HEK293 (cell line): ENCODE measurements at regions not wholly inside any gene's neighbourhood (a gene's known extent, or its start where the extent isn't known, plus 50 kb on each side); places are given as distances from the start of the nearest gene placed in this dataset.

Experiments used
- CTCF ChIA-PET: fragments of 350-600 bp; formaldehyde crosslinking; extraction: SDS; loops from one replicate; lab custom pipeline; 2021; ENCODE audit warnings: antibody characterized with exemption; lab: Yijun Ruan, JAX
- POLR2A ChIA-PET: fragments of 300-600 bp; formaldehyde crosslinking; extraction: SDS; loops from one replicate; lab custom pipeline; 2020; ENCODE audit warnings: antibody characterized with exemption, inconsistent platforms; lab: Yijun Ruan, JAX
- H3K27ac ChIP-seq: fragments of 200-500 bp; sonication (Bioruptor generic); 2 replicates; pipeline ENCODE4 v1.5.1; 2014; ENCODE audit warnings: low read depth, low read length, control low read depth, inconsistent platforms; ENCODE audit errors: extremely low read depth
- H3K36me3 ChIP-seq, 2 experiments: fragments of 200-500 bp in 1 of 2; sonication (Bioruptor generic) in 1 of 2; 1 replicate in 1 of 2; 2 replicates in 1 of 2; pipeline ENCODE4 v1.5.1; 2014 to 2017; ENCODE audit warnings: inconsistent platforms in 2 of 2, low read length in 2 of 2; ENCODE audit not compliant: control insufficient read depth in 2 of 2, insufficient read depth in 1 of 2
- H3K4me1 ChIP-seq: fragments of 200-500 bp; sonication (Bioruptor generic); 2 replicates; pipeline ENCODE4 v1.5.1; 2014; ENCODE audit warnings: mild to moderate bottlenecking, low read length, inconsistent platforms; ENCODE audit not compliant: control insufficient read depth, insufficient read depth
- H3K4me3 ChIP-seq: 2 replicates; pipeline ENCODE4 v1.5.1; 2011; ENCODE audit warnings: low read depth, mild to moderate bottlenecking, control low read depth, low read length, moderate library complexity
- H3K9me3 ChIP-seq: fragments of 200-500 bp; sonication (Bioruptor generic); 2 replicates; pipeline ENCODE4 v1.5.1; 2014; ENCODE audit warnings: low read depth, low read length, inconsistent platforms; ENCODE audit not compliant: control insufficient read depth, insufficient read depth
- FEZF1 ChIP-seq: fragments of 450-650 bp; formaldehyde crosslinking; IDR thresholded peaks from 2 replicates; pipeline ENCODE4 v1.5.1; 2016; ENCODE audit warnings: missing biosample characterization, missing genetic modification characterization
- GLI4 ChIP-seq: fragments of 450-650 bp; formaldehyde crosslinking; IDR thresholded peaks from 2 replicates; pipeline ENCODE4 v1.5.1; 2016; ENCODE audit warnings: missing biosample characterization, missing genetic modification characterization
- GLIS1 ChIP-seq: fragments of 450-650 bp; formaldehyde crosslinking; IDR thresholded peaks from 2 replicates; pipeline ENCODE4 v1.5.1; 2016; ENCODE audit warnings: missing biosample characterization, missing genetic modification characterization
- HOXA7 ChIP-seq: sonication (generic); formaldehyde crosslinking; IDR thresholded peaks from 2 replicates; pipeline ENCODE4 v1.8.1; 2022; ENCODE audit warnings: missing genetic modification reagents, borderline replicate concordance
- KLF1 ChIP-seq: fragments of 450-650 bp; formaldehyde crosslinking; IDR thresholded peaks from 2 replicates; pipeline ENCODE4 v1.5.1; 2016; ENCODE audit warnings: missing biosample characterization, missing genetic modification characterization
- OVOL3 ChIP-seq: fragments of 450-650 bp; formaldehyde crosslinking; IDR thresholded peaks from 2 replicates; pipeline ENCODE4 v1.5.1; 2016; ENCODE audit warnings: missing biosample characterization, missing genetic modification characterization
- PRDM1 ChIP-seq: fragments of 450-650 bp; formaldehyde crosslinking; IDR thresholded peaks from 2 replicates; pipeline ENCODE4; 2016; ENCODE audit warnings: missing biosample characterization, missing genetic modification characterization
- RBAK ChIP-seq: fragments of 450-650 bp; formaldehyde crosslinking; IDR thresholded peaks from 2 replicates; pipeline ENCODE4 v1.5.1; 2016; ENCODE audit warnings: missing biosample characterization, missing genetic modification characterization
- ZBTB1 ChIP-seq: fragments of 450-650 bp; formaldehyde crosslinking; IDR thresholded peaks from 2 replicates; pipeline ENCODE4 v1.5.1; 2016; ENCODE audit warnings: missing biosample characterization, missing genetic modification characterization
- ZBTB48 ChIP-seq: fragments of 450-650 bp; formaldehyde crosslinking; IDR thresholded peaks from 2 replicates; pipeline ENCODE4 v1.5.1; 2016; ENCODE audit warnings: missing biosample characterization, missing genetic modification characterization
- ZFP41 ChIP-seq: fragments of 450-650 bp; formaldehyde crosslinking; IDR thresholded peaks from 2 replicates; pipeline ENCODE4 v1.5.1; 2016; ENCODE audit warnings: missing biosample characterization, missing genetic modification characterization, borderline replicate concordance
- ZIC2 ChIP-seq: fragments of 450-650 bp; formaldehyde crosslinking; IDR thresholded peaks from 2 replicates; pipeline ENCODE4 v1.5.1; 2016; ENCODE audit warnings: missing biosample characterization, missing genetic modification characterization
- ZNF112 ChIP-seq: fragments of 450-650 bp; formaldehyde crosslinking; IDR thresholded peaks from 2 replicates; pipeline ENCODE4 v1.5.0; 2017; ENCODE audit warnings: missing biosample characterization, missing genetic modification characterization
- ZNF114 ChIP-seq: fragments of 450-650 bp; formaldehyde crosslinking; IDR thresholded peaks from 2 replicates; pipeline ENCODE4 v1.5.0; 2017; ENCODE audit warnings: missing biosample characterization, missing genetic modification characterization
- ZNF121 ChIP-seq: fragments of 450-650 bp; formaldehyde crosslinking; IDR thresholded peaks from 2 replicates; pipeline ENCODE4 v1.5.1; 2016; ENCODE audit warnings: missing biosample characterization, missing genetic modification characterization
- ZNF132 ChIP-seq: fragments of 450-650 bp; formaldehyde crosslinking; IDR thresholded peaks from 2 replicates; pipeline ENCODE4 v1.5.1; 2017; ENCODE audit warnings: missing biosample characterization, missing genetic modification characterization, borderline replicate concordance
- ZNF184 ChIP-seq: fragments of 450-650 bp; IDR thresholded peaks from 2 replicates; pipeline ENCODE4 v1.5.1; 2018; ENCODE audit warnings: missing biosample characterization, mild to moderate bottlenecking, missing genetic modification characterization
- ZNF2 ChIP-seq: fragments of 450-650 bp; formaldehyde crosslinking; IDR thresholded peaks from 2 replicates; pipeline ENCODE4 v1.5.1; 2016; ENCODE audit warnings: missing biosample characterization, missing genetic modification characterization
- ZNF211 ChIP-seq: fragments of 450-650 bp; formaldehyde crosslinking; IDR thresholded peaks from 2 replicates; pipeline ENCODE4 v1.5.1; 2016; ENCODE audit warnings: low read depth, missing biosample characterization, missing genetic modification characterization
- ZNF214 ChIP-seq: fragments of 450-650 bp; formaldehyde crosslinking; IDR thresholded peaks from 2 replicates; pipeline ENCODE4 v1.5.1; 2017; ENCODE audit warnings: missing biosample characterization, mild to moderate bottlenecking, missing genetic modification characterization, borderline replicate concordance
- ZNF221 ChIP-seq: fragments of 450-650 bp; formaldehyde crosslinking; IDR thresholded peaks from 2 replicates; pipeline ENCODE4 v1.5.1; 2017; ENCODE audit warnings: missing biosample characterization, missing genetic modification characterization, borderline replicate concordance
- ZNF23 ChIP-seq: fragments of 450-650 bp; formaldehyde crosslinking; IDR thresholded peaks from 2 replicates; pipeline ENCODE4 v1.5.1; 2016; ENCODE audit warnings: missing biosample characterization, missing genetic modification characterization, borderline replicate concordance
- ZNF335 ChIP-seq: fragments of 450-650 bp; formaldehyde crosslinking; conservative IDR thresholded peaks from 2 replicates; pipeline ENCODE4 v1.5.1; 2016; ENCODE audit warnings: missing biosample characterization, missing genetic modification characterization
- ZNF37A ChIP-seq: fragments of 450-650 bp; IDR thresholded peaks from 2 replicates; pipeline ENCODE4 v1.5.1; 2018; ENCODE audit warnings: missing biosample characterization, missing genetic modification characterization
- ZNF391 ChIP-seq: fragments of 450-650 bp; formaldehyde crosslinking; IDR thresholded peaks from 2 replicates; pipeline ENCODE4 v1.5.1; 2016; ENCODE audit warnings: low read depth, missing biosample characterization, missing genetic modification characterization, borderline replicate concordance
- ZNF394 ChIP-seq: fragments of 450-650 bp; formaldehyde crosslinking; IDR thresholded peaks from 2 replicates; pipeline ENCODE4 v1.5.1; 2016; ENCODE audit warnings: missing biosample characterization, missing genetic modification characterization, mild to moderate bottlenecking, moderate library complexity, borderline replicate concordance
- ZNF433 ChIP-seq: fragments of 450-650 bp; formaldehyde crosslinking; IDR thresholded peaks from 2 replicates; pipeline ENCODE4 v1.5.1; 2016; ENCODE audit warnings: missing biosample characterization, missing genetic modification characterization, low read depth
- ZNF473 ChIP-seq: fragments of 450-650 bp; formaldehyde crosslinking; IDR thresholded peaks from 2 replicates; pipeline ENCODE4 v1.5.1; 2017; ENCODE audit warnings: missing biosample characterization, missing genetic modification characterization
- ZNF529 ChIP-seq: fragments of 450-650 bp; formaldehyde crosslinking; IDR thresholded peaks from 2 replicates; pipeline ENCODE4 v1.5.1; 2017; ENCODE audit warnings: missing genetic modification characterization, missing biosample characterization; ENCODE audit not compliant: insufficient replicate concordance
- ZNF549 ChIP-seq: fragments of 450-650 bp; IDR thresholded peaks from 2 replicates; pipeline ENCODE4 v1.5.1; 2018; ENCODE audit warnings: missing biosample characterization, missing genetic modification characterization, mild to moderate bottlenecking, inconsistent platforms, moderate library complexity
- ZNF555 ChIP-seq: fragments of 450-650 bp; formaldehyde crosslinking; conservative IDR thresholded peaks from 2 replicates; pipeline ENCODE4 v1.5.1; 2017; ENCODE audit warnings: missing biosample characterization, mild to moderate bottlenecking, missing genetic modification characterization, inconsistent platforms
- ZNF645 ChIP-seq: fragments of 450-650 bp; formaldehyde crosslinking; IDR thresholded peaks from 2 replicates; pipeline ENCODE4; 2016; ENCODE audit warnings: missing biosample characterization, missing genetic modification characterization
- ZNF658 ChIP-seq: fragments of 450-650 bp; formaldehyde crosslinking; IDR thresholded peaks from 2 replicates; pipeline ENCODE4; 2016; ENCODE audit warnings: missing biosample characterization, missing genetic modification characterization
- ZNF670 ChIP-seq: fragments of 450-650 bp; formaldehyde crosslinking; IDR thresholded peaks from 2 replicates; pipeline ENCODE4 v1.5.1; 2016; ENCODE audit warnings: missing biosample characterization, missing genetic modification characterization, low read depth
- ZNF791 ChIP-seq: fragments of 450-650 bp; formaldehyde crosslinking; IDR thresholded peaks from 2 replicates; pipeline ENCODE4 v1.5.1; 2016; ENCODE audit warnings: missing biosample characterization, missing genetic modification characterization
- ZNF792 ChIP-seq: fragments of 450-650 bp; formaldehyde crosslinking; IDR thresholded peaks from 2 replicates; pipeline ENCODE4 v1.5.1; 2016; ENCODE audit warnings: missing biosample characterization, missing genetic modification characterization
- ZXDB ChIP-seq: fragments of 450-650 bp; formaldehyde crosslinking; IDR thresholded peaks from 2 replicates; pipeline ENCODE4 v1.5.1; 2016; ENCODE audit warnings: missing biosample characterization, missing genetic modification characterization
- TF ChIP-seq, protein P1 (sequence below): fragments of 450-650 bp; formaldehyde crosslinking; IDR thresholded peaks from 2 replicates; pipeline ENCODE4 v1.5.1; 2016; ENCODE audit warnings: missing biosample characterization, missing genetic modification characterization, borderline replicate concordance
- TF ChIP-seq, protein P2 (sequence below): fragments of 450-650 bp; formaldehyde crosslinking; IDR thresholded peaks from 2 replicates; pipeline ENCODE4 v1.5.1; 2016; ENCODE audit warnings: missing biosample characterization, missing genetic modification characterization

DNA sequence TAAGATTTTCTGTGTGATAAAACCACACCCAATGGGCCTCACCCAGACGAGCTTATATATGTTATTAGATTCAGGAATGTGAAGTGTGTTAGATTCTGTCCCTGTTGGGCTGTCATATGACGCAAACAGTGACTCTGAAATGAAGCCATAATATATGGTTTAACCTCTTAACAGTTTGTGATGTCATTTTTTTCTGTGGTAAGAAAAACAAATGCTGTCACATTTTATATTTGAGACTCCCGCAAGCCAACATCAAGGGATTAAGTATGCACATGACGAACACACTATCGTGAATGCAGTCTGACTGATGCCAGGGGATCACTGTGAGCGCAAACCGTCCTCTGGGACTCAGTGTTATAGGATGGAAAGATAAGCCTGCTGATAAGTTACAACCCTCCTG is 321.7 kb downstream of the SH3GL2 start:
- H3K4me1 ChIP-seq, result peaks cover 4% of the 10 kb centered on the region; the same call in 1 of the 2 replicates
- ChIA-PET POLR2A (no interaction called here), CTCF (interaction anchor here (0.7 kb wide), 1 partner anchor 67 kb away, joined by 3 read pairs; no protein-coding TSS in a partner anchor)
- H3K9me3 ChIP-seq, result no peaks in the 10 kb centered on the region
- H3K27ac ChIP-seq, result no peak overlapping the region
- no peaks in the 10 kb centered on the region for H3K36me3 ChIP-seq
- H3K4me3 ChIP-seq, result no peak overlapping the region
- no peak for TF ChIP-seq ZNF211 (tag by site-specific recombination)
- TF ChIP-seq ZNF670 (tag by site-specific recombination), result no peak
- TF ChIP-seq FEZF1, result peak; percentile 82
- TF ChIP-seq ZNF391 (tag by site-specific recombination), result 0 out of 2 replicates have a peak, but pooled peaks have one; percentile 38
- no peak for TF ChIP-seq ZNF394
- TF ChIP-seq ZXDB, result peak; percentile 64
- TF ChIP-seq, protein P1, sequence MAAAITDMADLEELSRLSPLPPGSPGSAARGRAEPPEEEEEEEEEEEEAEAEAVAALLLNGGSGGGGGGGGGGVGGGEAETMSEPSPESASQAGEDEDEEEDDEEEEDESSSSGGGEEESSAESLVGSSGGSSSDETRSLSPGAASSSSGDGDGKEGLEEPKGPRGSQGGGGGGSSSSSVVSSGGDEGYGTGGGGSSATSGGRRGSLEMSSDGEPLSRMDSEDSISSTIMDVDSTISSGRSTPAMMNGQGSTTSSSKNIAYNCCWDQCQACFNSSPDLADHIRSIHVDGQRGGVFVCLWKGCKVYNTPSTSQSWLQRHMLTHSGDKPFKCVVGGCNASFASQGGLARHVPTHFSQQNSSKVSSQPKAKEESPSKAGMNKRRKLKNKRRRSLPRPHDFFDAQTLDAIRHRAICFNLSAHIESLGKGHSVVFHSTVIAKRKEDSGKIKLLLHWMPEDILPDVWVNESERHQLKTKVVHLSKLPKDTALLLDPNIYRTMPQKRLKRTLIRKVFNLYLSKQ (tag by site-specific recombination), result no peak
- no peak for TF ChIP-seq ZNF529 (tag by site-specific recombination)
- TF ChIP-seq ZNF112 (tag by site-specific recombination), result no peak
- TF ChIP-seq ZNF549, result no peak
- no peak for TF ChIP-seq ZNF792 (tag by site-specific recombination)
- no peak for TF ChIP-seq ZNF132 (tag by site-specific recombination)
- TF ChIP-seq ZNF184 (tag by site-specific recombination), result no peak
- TF ChIP-seq ZNF658, result no peak
- peak; percentile 75; the same call in 1 of the 2 replicates for TF ChIP-seq OVOL3 (tag by site-specific recombination)
- TF ChIP-seq ZNF23 (tag by site-specific recombination), result no peak
- TF ChIP-seq PRDM1, result no peak
- TF ChIP-seq ZNF221 (tag by site-specific recombination), result no peak
- TF ChIP-seq GLIS1 (tag by site-specific recombination), result peak; percentile 89
- TF ChIP-seq ZNF645 (tag by site-specific recombination), result no peak
- 0 out of 2 replicates have a peak, but pooled peaks have one; percentile 23 for TF ChIP-seq ZNF335 (tag by site-specific recombination)
- TF ChIP-seq ZNF121 (tag by site-specific recombination), result no peak
- no peak for TF ChIP-seq ZBTB48 (tag by site-specific recombination)
- TF ChIP-seq ZNF791, result no peak
- TF ChIP-seq ZNF37A, result no peak
- TF ChIP-seq ZNF2, result no peak
- no peak for TF ChIP-seq GLI4 (tag by site-specific recombination)
- TF ChIP-seq ZNF555, result no peak
- TF ChIP-seq ZNF114, result no peak
- no peak for TF ChIP-seq ZNF473 (tag by site-specific recombination)
- TF ChIP-seq RBAK (tag by site-specific recombination), result no peak
- TF ChIP-seq ZFP41 (tag by site-specific recombination), result no peak
- no peak for TF ChIP-seq ZNF433 (tag by site-specific recombination)
- TF ChIP-seq ZBTB1 (tag by site-specific recombination), result peak; percentile 93
- no peak for TF ChIP-seq HOXA7
- TF ChIP-seq, protein P2, sequence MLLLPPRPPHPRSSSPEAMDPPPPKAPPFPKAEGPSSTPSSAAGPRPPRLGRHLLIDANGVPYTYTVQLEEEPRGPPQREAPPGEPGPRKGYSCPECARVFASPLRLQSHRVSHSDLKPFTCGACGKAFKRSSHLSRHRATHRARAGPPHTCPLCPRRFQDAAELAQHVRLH, result peak; percentile 58; the same call in 1 of the 2 replicates
- TF ChIP-seq KLF1 (tag by site-specific recombination), result no peak
- TF ChIP-seq ZNF214, result no peak
- TF ChIP-seq ZIC2 (tag by site-specific recombination), result no peak
